Stomach (tissue), 4 donors: ENCODE measurements at regions not wholly inside any gene's neighbourhood (a gene's known extent, or its start where the extent isn't known, plus 50 kb on each side); places are given as distances from the start of the nearest gene placed in this dataset.

Experiments
- CTCF ChIP-seq, 7 experiments: fragments of 450-650 bp in 4 of 7; fragments of 200-600 bp in 3 of 7; sonication (generic) in 3 of 7; IDR thresholded peaks; one replicate each; pipeline ENCODE4 v1.5.1; 2016 to 2019; ENCODE audit warnings: antibody characterized with exemption in 7 of 7, control low read depth in 2 of 7, mild to moderate bottlenecking in 1 of 7
- EP300 ChIP-seq: sonication (generic); formaldehyde crosslinking; IDR thresholded peaks from one replicate; pipeline ENCODE4 v1.6.1; 2017; ENCODE audit warnings: antibody characterized with exemption
- POLR2A ChIP-seq, 4 donors: fragments of 450-650 bp; IDR thresholded peaks; one replicate each; pipeline ENCODE4 v1.6.1; 2016; ENCODE audit warnings: antibody characterized with exemption in 4 of 4, control low read depth in 2 of 4, mild to moderate bottlenecking in 1 of 4, moderate library complexity in 1 of 4
- POLR2AphosphoS5 ChIP-seq, 3 donors: sonication (generic); formaldehyde crosslinking; IDR thresholded peaks; one replicate each; pipeline ENCODE4 v1.6.1; 2016; ENCODE audit warnings: antibody characterized with exemption in 3 of 3

GRCh38 chr12:75561921-75562320 is 50.5 kb upstream of the KRR1 start:
- TF ChIP-seq CTCF (IDR thresholded peaks at IDR 0.05) (no peak), POLR2AphosphoS5 (IDR thresholded peaks at IDR 0.05) (no peak), POLR2A (IDR thresholded peaks at IDR 0.05) (no peak), EP300 (no peak)
